Motor neuron (in vitro differentiated cells): ENCODE measurements at regions not wholly inside any gene's neighbourhood (a gene's known extent, or its start where the extent isn't known, plus 50 kb on each side); places are given as distances from the start of the nearest gene placed in this dataset.
"Not testable (repeated sequence)": the region's sequence is repeated elsewhere in the genome, so short reads cannot be mapped to it uniquely, and the experiment has no call there.

Experiments
- ATAC-seq, 8 experiments: fragments of 200-7000 bp; cut with Tn5 transposase; replicated peaks in 6 of 8; 2 replicates each; pipeline ENCODE4 v1.8.0; 2021; ENCODE audit warnings: mild to moderate bottlenecking in 8 of 8, moderate library complexity in 8 of 8
- H3K27ac ChIP-seq, 2 donors: fragments of 250-450 bp; sonication (Bioruptor Pico); 2 replicates each; pipeline ENCODE4 v1.9.0; 2021; ENCODE audit warnings: antibody characterized with exemption in 2 of 2, mild to moderate bottlenecking in 2 of 2, moderate library complexity in 1 of 2
- H3K4me1 ChIP-seq, 2 donors: fragments of 250-450 bp; sonication (Bioruptor Pico); replicated peaks in 1 of 2; 2 replicates each; pipeline ENCODE4 v1.6.1; 2021; ENCODE audit warnings: antibody characterized with exemption in 2 of 2, mild to moderate bottlenecking in 2 of 2, moderate library complexity in 1 of 2
- H3K4me3 ChIP-seq, 5 donors: fragments of 250-450 bp; sonication (Bioruptor Pico); 2 replicates each; pipeline ENCODE4 v1.9.0; 2021; ENCODE audit warnings: antibody characterized with exemption in 5 of 5, mild to moderate bottlenecking in 5 of 5, moderate library complexity in 4 of 5
- WGBS, 10 experiments: fragments of 450-650 bp; shearing (Covaris generic); methylation state at CpG; one replicate each; pipeline ENCODE4 v1.0.0; 2022; 5-methylcytosine and 5-hydroxymethylcytosine counted together
- in situ Hi-C, 9 experiments: fragments of 400-800 bp; cut with MboI; loops; one replicate each; pipeline ENCODE4 v1.15.0; 2021; ENCODE audit warnings: low sequenced_read_pairs in 9 of 9, low pct_unique_long_range_greater_than_20kb in 2 of 9; ENCODE audit not compliant: unreplicated experiment in 9 of 9

DNA sequence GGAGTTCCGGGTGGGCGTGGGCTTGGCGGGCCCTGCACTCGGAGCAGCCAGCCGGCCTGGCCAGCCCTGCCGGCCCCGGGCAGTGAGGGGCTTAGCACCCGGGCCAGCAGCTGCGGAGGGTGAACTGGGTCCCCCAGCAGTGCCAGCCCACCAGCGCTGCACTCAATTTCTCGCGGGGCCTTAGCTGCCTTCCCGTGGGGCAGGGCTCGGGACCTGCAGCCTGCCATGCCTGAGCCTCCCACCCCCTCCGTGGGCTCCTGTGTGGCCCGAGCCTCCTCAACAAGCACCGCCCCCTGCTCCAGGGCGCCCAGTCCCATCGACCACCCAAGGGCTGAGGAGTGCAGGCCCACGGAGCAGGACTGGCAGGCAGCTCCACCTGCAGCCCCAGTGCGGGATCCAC lies 362.5 kb downstream of the TMEM167A start:
- in situ Hi-C loops, result not testable (repeated sequence)

DNA sequence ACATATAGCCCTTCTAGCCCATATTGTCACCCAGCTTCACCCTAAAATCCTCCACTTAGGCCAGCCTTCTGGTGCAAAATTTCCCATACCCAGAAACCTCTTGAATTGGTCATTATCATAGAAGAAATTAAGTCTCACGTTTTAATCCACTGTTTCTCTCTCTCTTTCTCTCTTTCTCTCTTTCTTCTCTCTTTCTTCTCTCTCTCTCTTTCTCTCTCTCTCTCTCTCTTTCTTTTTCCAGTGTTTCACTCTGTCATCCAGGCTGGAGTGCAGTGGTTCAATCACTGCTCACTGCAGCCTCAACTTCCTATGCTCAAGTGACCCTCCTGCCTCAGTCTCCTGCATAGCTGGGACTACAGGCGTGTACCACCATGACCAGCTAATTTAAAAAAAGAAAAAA lies 363.4 kb downstream of the TMEM167A start:
- H3K27ac ChIP-seq, result no peak overlapping the region
- in situ Hi-C loops, result no loop called here
- no peak for ATAC-seq
- no peaks in the 10 kb centered on the region for H3K4me1 ChIP-seq
- 30 to 98% (median 83%) methylated on average over 1 to 2 of the region's 2 CpGs; no CpG with 5 or more reads in 1 of the 10 experiments for WGBS, 10 experiments
- no peak overlapping the region for H3K4me3 ChIP-seq

More for the DNA sequence above, 362.5 kb downstream of the TMEM167A start:
- not testable (repeated sequence) for ATAC-seq, H3K27ac ChIP-seq, H3K4me3 ChIP-seq, H3K4me1 ChIP-seq
- WGBS, 10 experiments, result 100% methylated on average over 1 of the region's 21 CpGs; no CpG with 5 or more reads in 9 of the 10 experiments

DNA sequence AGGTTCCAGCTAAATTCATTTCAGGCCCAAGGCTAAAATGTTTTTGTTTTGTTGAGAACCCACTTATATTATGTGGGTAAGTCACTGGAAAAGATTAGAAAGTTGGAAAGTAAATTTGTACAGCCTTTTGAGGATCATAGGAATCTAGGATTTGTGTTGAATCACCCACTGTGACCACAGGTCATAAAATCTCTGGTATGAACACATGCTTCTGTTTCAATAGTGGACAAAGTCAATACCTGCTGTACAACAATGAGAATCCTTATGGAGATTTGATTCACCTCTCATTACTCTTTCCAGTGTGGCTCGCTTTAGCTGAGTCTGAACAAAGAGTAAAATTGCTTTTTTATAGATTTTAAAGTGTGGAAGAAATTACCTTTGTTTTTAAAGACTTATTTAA lies 369.5 kb downstream of the TMEM167A start:
- in situ Hi-C loops, result no loop called here
- Histone ChIP-seq H3K4me3 (no peak overlapping the region), H3K4me1 (no peaks in the 10 kb centered on the region), H3K27ac (no peak overlapping the region)
- peak in 1 of 8 experiments; percentile 41 for ATAC-seq
- WGBS, 10 experiments, result 0 to 100% (median 40%) methylated on average over 1 of the region's 1 CpG; no CpG with 5 or more reads in 3 of the 10 experiments

DNA sequence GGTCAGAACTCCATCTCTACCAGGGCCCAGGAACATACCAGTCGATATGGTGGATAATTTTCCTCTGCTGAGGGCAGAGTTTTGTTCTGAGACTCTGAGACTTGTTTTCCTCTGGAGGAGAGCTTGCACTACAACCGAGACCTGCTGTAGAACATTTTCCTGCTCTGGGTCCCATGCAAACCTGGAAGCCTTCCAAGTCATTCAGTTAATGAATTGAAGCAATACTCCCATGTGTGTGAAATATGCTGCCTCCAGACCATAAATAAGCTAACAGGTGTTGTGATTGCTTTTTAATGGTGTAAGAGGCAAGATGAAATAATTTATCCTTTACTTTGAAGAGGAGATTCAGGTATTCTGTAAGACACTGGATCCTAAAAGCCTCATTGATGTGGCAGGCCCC lies 372.8 kb downstream of the TMEM167A start:
- WGBS, 10 experiments, result 40 to 100% (median 89%) methylated on average over 1 to 2 of the region's 2 CpGs; no CpG with 5 or more reads in 4 of the 10 experiments
- Histone ChIP-seq H3K4me3 (no peak overlapping the region), H3K4me1 (no peaks in the 10 kb centered on the region), H3K27ac (no peak overlapping the region)
- in situ Hi-C loops, result no loop called here
- no peak for ATAC-seq

DNA sequence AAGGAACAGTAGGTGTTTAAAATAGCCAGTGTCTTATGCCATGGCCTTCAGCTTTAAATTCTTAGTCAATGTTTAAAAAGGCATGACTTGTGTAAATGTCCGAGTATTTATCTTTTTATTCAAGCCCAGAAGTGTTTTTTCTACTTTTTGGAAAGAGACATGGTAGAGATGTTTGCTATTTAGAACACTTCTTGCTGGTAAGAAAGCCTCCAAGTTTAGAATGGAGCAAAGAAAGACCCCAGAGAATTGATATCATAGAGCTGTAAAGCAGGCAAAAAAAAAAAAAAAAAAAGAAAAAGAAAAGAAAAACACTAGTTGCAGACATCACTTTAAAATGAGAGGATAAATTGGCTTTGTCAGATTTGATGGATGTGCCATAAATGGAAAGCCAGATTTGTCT lies 375.1 kb downstream of the TMEM167A start:
- no peak overlapping the region for H3K27ac ChIP-seq
- H3K4me3 ChIP-seq, result no peak overlapping the region
- H3K4me1 ChIP-seq, result no peaks in the 10 kb centered on the region
- WGBS, 10 experiments, result 0% methylated on average over 1 of the region's 1 CpG; no CpG with 5 or more reads in 2 of the 10 experiments
- ATAC-seq, result no peak
- in situ Hi-C loops, result no loop called here

DNA sequence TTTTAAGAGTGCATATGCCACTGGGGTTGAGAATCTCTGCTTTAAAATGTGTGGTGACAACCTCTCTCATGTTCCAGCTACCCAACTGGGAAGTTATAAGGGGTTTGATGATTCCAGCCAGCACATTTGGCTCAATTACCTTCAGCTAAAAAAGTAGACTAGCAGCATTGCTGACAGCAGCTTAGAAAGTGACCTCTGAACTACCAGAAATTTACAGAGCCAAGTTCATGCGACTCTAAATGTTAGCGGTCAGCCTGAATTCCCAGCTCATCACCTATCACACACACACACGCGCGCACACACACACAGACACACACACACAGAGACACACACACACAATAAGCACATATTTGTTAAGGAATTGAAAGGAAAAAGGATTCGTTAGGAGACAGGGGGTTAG lies 377.5 kb downstream of the TMEM167A start:
- Histone ChIP-seq H3K27ac (no peak overlapping the region), H3K4me1 (no peaks in the 10 kb centered on the region), H3K4me3 (no peak overlapping the region)
- no peak for ATAC-seq
- WGBS, 10 experiments, result 84 to 100% (median 100%) methylated on average over 2 to 6 of the region's 6 CpGs; no CpG with 5 or more reads in 4 of the 10 experiments
- in situ Hi-C loops, result no loop called here

DNA sequence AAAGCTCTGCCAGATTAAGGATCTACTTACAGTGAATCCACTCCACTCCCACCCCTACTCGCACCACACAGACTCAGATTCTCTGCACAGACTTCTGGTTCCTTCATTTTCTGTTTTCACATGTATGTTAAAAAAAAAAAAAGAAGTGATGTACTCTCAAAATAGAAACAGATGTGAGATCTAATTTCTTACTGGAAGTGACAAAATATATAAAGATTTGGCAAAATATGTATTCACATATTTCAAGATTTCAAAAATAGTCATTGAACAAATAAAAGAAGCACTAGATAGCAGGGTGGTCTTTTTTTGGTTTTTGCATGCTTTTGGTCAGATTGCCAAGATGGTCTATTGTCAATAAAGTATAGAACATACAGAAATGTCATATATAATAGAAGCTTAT lies 379.2 kb downstream of the TMEM167A start:
- no peak for ATAC-seq
- Histone ChIP-seq H3K4me3 (no peak overlapping the region), H3K27ac (no peak overlapping the region), H3K4me1 (no peaks in the 10 kb centered on the region)
- in situ Hi-C loops, result no loop called here
- WGBS, 10 experiments, result 0 to 100% (median 94%) methylated on average over 1 of the region's 1 CpG; no CpG with 5 or more reads in 4 of the 10 experiments

DNA sequence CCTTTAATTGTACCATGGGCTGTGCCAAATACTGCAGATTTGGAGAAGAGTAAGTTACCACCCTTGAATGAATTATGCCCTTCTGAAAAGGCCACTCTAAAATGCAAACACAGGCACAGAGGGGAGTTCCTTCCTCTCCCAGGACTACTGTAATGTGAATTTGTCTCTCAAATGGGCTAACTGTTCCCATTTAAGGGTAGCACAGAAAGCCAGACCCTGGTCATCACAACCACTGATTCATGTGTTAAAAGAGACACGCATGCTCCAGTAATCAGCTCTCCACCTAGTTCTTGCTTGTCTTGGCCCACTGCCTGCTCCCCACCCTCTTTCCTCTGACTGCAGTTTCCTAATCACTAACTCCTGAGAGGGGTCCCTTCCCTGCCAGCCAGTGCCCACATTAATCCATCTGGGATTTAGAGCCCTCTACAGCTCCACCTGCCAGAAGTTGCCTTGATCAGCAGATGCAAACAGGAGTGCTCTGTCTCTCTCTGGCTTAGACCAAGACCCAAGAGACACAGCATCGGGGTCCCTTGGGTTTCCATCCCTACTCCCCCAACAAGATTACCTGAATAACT lies 382.4 kb downstream of the TMEM167A start:
- 20 to 93% (median 55%) methylated on average over 1 to 2 of the region's 2 CpGs; no CpG with 5 or more reads in 3 of the 10 experiments for WGBS, 10 experiments
- ATAC-seq, result peak in 2 of 8 experiments; percentile 28 to 48
- Histone ChIP-seq H3K4me3 (no peak overlapping the region), H3K4me1 (no peaks in the 10 kb centered on the region), H3K27ac (no peak overlapping the region)
- in situ Hi-C loops, result no loop called here

DNA sequence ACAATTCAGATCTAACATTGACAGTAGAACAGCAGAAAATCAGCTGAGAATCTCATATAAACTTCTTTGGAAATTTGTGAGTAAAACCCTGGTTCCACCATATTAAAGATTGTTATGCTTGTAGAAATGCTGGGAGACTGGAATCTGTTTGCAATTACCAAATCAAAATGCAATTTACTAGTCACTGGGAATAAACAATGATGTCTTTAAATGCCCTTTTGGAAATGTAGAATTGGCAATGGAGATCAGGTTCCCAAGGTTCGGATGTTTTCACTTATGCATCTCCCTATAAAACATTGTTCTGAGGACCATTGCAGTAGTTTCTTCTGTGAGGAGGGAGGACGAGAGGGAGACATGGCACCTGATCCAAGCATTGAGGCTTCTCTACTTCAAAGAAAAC lies 384.4 kb downstream of the TMEM167A start:
- in situ Hi-C loops, result no loop called here
- no peak for ATAC-seq
- Histone ChIP-seq H3K4me1 (no peaks in the 10 kb centered on the region), H3K27ac (no peak overlapping the region), H3K4me3 (no peak overlapping the region)
- 0 to 100% (median 68%) methylated on average over 1 to 2 of the region's 2 CpGs; no CpG with 5 or more reads in 1 of the 10 experiments for WGBS, 10 experiments

DNA sequence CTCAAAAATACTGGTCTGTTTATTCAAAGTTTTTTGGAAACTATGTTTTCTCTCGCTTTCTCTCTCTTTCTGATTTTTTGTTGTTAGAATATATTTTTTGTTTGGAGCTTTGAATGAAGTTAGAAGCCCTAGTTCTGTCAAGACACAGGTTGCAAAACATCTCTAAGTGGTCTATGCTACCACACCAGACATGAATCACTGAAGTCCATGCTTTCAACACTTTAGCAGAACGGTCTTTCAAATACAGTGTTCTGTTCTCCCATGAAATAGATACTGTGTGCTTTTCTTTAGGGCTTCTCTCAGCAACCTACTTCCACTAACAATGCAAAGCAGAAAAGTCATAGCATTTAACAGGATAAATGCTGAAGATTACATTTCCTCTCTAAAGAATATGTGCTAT lies 392.5 kb downstream of the TMEM167A start:
- Histone ChIP-seq H3K4me1 (no peaks in the 10 kb centered on the region), H3K4me3 (no peak overlapping the region), H3K27ac (no peak overlapping the region)
- in situ Hi-C loops, result no loop called here
- ATAC-seq, result no peak
- 0 to 88% (median 79%) methylated on average over 1 to 2 of the region's 2 CpGs; no CpG with 5 or more reads in 2 of the 10 experiments for WGBS, 10 experiments

DNA sequence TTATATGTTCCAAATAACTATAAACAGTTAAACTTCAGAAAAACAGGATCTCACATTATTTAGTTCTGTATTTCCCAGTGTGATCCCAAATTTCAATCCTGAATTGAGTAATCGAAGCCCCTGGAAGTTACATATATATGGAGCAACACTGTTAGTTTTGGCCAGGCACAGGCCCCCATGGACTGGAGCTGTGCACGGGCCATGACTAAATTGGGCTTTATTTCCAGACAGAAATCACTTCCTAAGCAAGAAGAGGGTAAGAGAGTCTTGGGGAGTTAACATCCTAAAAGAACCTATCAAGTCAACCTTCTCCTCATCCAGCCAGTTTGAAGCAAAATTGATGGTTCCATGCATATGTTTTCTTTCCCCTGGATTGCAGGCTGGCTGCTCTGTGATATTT lies 393.0 kb downstream of the TMEM167A start:
- Histone ChIP-seq H3K27ac (no peak overlapping the region), H3K4me1 (no peaks in the 10 kb centered on the region), H3K4me3 (no peak overlapping the region)
- WGBS, 10 experiments, result 42 to 100% (median 88%) methylated on average over 1 to 2 of the region's 2 CpGs
- ATAC-seq, result no peak
- in situ Hi-C loops, result no loop called here

DNA sequence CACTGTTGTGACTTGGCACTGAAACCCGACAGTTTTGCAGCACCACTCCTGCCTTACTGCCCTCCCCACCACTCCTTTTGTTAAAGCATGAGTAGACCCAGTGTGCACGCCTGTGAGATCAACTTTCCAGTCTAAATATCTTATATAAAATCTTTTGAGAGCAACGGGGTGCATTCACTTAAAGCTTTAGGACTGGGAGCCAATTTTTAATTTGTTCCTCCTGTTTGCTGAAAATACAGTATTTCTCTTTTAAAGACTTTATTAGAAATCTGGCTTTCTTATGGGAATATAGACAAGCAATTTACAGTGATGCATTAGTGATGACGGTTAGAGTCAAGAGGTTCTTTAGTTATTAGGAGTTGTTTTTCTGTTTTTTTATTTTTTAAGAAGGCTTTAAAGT lies 397.5 kb downstream of the TMEM167A start:
- WGBS, 10 experiments, result 8 to 94% (median 82%) methylated on average over 2 to 4 of the region's 4 CpGs
- in situ Hi-C loops, result no loop called here
- no peak for ATAC-seq

DNA sequence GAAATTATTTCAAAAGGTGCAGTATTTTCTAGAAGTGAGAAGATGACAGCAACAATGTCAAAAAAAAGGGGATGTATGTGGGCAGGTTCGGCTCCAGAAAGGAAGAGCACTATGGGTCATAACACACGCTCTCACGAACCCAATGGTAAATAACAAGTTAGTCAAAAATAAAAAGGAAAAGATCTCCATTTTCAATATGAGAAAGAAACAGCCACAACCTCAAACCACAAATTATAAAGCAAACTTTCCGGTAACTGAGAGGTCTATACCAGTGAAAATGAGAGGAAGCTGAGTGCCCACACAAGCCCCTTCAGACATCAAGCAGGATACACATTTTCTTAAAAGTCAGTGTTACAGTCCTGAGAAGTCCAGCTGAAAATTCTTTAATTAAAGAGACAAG lies 398.5 kb upstream of the RPS23 start:
- Histone ChIP-seq H3K27ac (no peak overlapping the region), H3K4me3 (no peak overlapping the region), H3K4me1 (peaks cover 0 to 11% of the 10 kb centered on the region in 2 donors)
- in situ Hi-C loops, result no loop called here
- ATAC-seq, result no peak
- 60 to 100% (median 93%) methylated on average over 1 to 4 of the region's 4 CpGs; no CpG with 5 or more reads in 1 of the 10 experiments for WGBS, 10 experiments

More for the DNA sequence above, 397.5 kb downstream of the TMEM167A start:
- no peak overlapping the region for H3K4me3 ChIP-seq
- H3K27ac ChIP-seq, result no peak overlapping the region
- no peaks in the 10 kb centered on the region for H3K4me1 ChIP-seq

DNA sequence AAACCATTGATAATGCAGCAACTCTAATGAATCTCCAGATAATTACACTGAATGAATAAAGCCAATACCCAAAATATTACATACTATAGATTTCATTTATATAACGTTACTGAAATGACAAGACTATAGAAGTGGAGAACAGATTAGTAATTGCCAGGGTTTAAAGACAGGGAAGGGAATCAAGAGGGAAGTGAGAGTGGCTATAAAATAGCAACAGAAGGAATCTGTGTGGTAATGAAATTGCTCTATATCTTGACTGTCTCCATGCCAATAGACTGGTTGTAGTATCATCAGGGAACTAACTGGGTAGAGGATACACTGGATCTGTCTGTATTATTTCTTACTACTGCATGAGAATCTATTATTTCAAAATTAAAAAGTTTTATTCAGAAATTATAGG lies 396.5 kb upstream of the RPS23 start:
- ATAC-seq, result no peak
- Histone ChIP-seq H3K4me1 (peaks cover 2 to 11% of the 10 kb centered on the region in 2 donors), H3K27ac (no peak overlapping the region), H3K4me3 (no peak overlapping the region)
- in situ Hi-C loops, result loop anchor here in 1 of 9 experiments (25.0 kb wide), 1 partner anchor 113 kb away; no protein-coding TSS in a partner anchor
- WGBS, 10 experiments, result 20 to 100% (median 75%) methylated on average over 1 of the region's 1 CpG; no CpG with 5 or more reads in 3 of the 10 experiments
